PC-9 (cell line): ENCODE measurements at regions not wholly inside any gene's neighbourhood (a gene's known extent, or its start where the extent isn't known, plus 50 kb on each side); places are given as distances from the start of the nearest gene placed in this dataset.

Experiments
- BruUV-seq: library from RNA; stranded (reverse); fragments of 400-500 nt; replicated peaks from 2 replicates; lab custom pipeline; 2021; lab: Mats Ljungman, UMichigan
- CTCF ChIA-PET: fragments of 300-600 bp; sonication (Branson Sonifier 250); formaldehyde crosslinking; loops from one replicate; lab custom pipeline; 2022; ENCODE audit warnings: antibody characterized with exemption; lab: Charles Lee
- POLR2A ChIA-PET: fragments of 300-600 bp; sonication (Branson Sonifier 250); formaldehyde crosslinking; loops from one replicate; lab custom pipeline; 2022; ENCODE audit warnings: antibody characterized with exemption; ENCODE audit not compliant: unreplicated experiment; lab: Charles Lee
- DNase-seq, 2 experiments: peaks; one replicate each; pipeline versions ENCODE4 v3.0.0 to v3.0.0-alpha.2; 2015 to 2022; ENCODE audit warnings: mixed read lengths in 1 of 2
- H2AFZ ChIP-seq: fragments of 200-600 bp; sonication (generic); 2 replicates; pipeline ENCODE4 v1.8.1; 2017; ENCODE audit warnings: antibody characterized with exemption
- H3F3A ChIP-seq: fragments of 200-600 bp; sonication (generic); 2 replicates; pipeline ENCODE4 v1.8.1; 2017; ENCODE audit warnings: antibody characterized with exemption, mild to moderate bottlenecking, low read depth; ENCODE audit not compliant: insufficient read depth
- H3K27ac ChIP-seq: fragments of 200-600 bp; sonication (generic); 2 replicates; pipeline ENCODE4 v1.6.1; 2016; ENCODE audit warnings: mixed run types
- H3K27me3 ChIP-seq: fragments of 200-600 bp; sonication (generic); 2 replicates; pipeline ENCODE4 v1.6.1; 2016; ENCODE audit warnings: low read depth, mixed run types; ENCODE audit not compliant: insufficient read depth
- H3K36me3 ChIP-seq: fragments of 200-600 bp; sonication (generic); 2 replicates; pipeline ENCODE4 v1.6.1; 2016; ENCODE audit warnings: low read depth, mixed run types
- H3K4me1 ChIP-seq: fragments of 200-600 bp; sonication (generic); replicated peaks from 2 replicates; pipeline ENCODE4 v1.6.1; 2016; ENCODE audit warnings: mixed run types; ENCODE audit not compliant: insufficient read depth
- H3K4me2 ChIP-seq: fragments of 200-600 bp; sonication (generic); 2 replicates; pipeline ENCODE4 v1.6.1; 2017; ENCODE audit warnings: mixed run types
- H3K4me3 ChIP-seq: fragments of 200-600 bp; sonication (generic); 2 replicates; pipeline ENCODE4 v1.6.1; 2016; ENCODE audit warnings: mixed run types
- H3K79me2 ChIP-seq: fragments of 200-600 bp; sonication (generic); 2 replicates; pipeline ENCODE4 v1.6.1; 2017; ENCODE audit warnings: low read depth, mixed run types
- H3K9me2 ChIP-seq: fragments of 200-600 bp; sonication (generic); 2 replicates; pipeline ENCODE4 v1.8.1; 2017; ENCODE audit warnings: mild to moderate bottlenecking; ENCODE audit not compliant: insufficient read depth
- H3K9me3 ChIP-seq: fragments of 200-600 bp; sonication (generic); 2 replicates; pipeline ENCODE4 v1.8.1; 2016; ENCODE audit warnings: low read depth; ENCODE audit not compliant: insufficient read depth
- H4K20me1 ChIP-seq: fragments of 200-600 bp; sonication (generic); 2 replicates; pipeline ENCODE4 v1.8.1; 2017; ENCODE audit not compliant: insufficient read depth
- EZH2 ChIP-seq: fragments of 200-600 bp; sonication (generic); IDR thresholded peaks from 2 replicates; pipeline ENCODE4 v1.8.0; 2017; ENCODE audit warnings: antibody characterized with exemption, low read depth
- intact Hi-C: fragments of 100-400 bp; cut with micrococcal nuclease; formaldehyde crosslinking; loops from one replicate; pipeline ENCODE4 v1.10.0; 2022; ENCODE audit not compliant: unreplicated experiment
- TF ChIP-seq, protein P1 (sequence below): fragments of 200-600 bp; sonication (generic); conservative IDR thresholded peaks from 2 replicates; pipeline ENCODE4 v1.6.1; 2017; ENCODE audit warnings: mixed run types, antibody characterized with exemption, mild to moderate bottlenecking, moderate library complexity

DNA sequence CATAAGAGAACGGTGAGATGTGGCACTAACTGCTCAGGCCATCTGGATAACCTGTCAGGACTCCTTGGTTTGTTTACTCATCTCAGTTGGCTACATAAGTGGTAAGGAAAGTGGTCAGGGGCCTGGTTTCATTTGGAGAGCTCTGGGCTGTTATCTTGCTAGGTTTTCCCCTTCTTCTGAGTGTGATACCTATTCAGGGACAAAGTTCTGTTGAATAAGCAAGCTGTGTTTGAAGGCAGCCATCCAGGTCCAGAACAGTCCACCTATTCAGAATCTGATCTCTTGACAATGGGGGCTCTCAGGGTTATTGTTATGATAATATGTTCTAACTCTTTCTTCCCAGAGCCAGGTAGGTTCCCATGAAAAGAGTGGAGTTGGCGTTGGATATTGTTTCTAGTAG is 194.9 kb downstream of the PAH start:
- intact Hi-C loops: no loop called here
- no peaks in the 10 kb centered on the region for H3K4me1 ChIP-seq
- no peaks in the 10 kb centered on the region for H3K9me2 ChIP-seq
- no peak for TF ChIP-seq EZH2
- TF ChIP-seq, protein P1, sequence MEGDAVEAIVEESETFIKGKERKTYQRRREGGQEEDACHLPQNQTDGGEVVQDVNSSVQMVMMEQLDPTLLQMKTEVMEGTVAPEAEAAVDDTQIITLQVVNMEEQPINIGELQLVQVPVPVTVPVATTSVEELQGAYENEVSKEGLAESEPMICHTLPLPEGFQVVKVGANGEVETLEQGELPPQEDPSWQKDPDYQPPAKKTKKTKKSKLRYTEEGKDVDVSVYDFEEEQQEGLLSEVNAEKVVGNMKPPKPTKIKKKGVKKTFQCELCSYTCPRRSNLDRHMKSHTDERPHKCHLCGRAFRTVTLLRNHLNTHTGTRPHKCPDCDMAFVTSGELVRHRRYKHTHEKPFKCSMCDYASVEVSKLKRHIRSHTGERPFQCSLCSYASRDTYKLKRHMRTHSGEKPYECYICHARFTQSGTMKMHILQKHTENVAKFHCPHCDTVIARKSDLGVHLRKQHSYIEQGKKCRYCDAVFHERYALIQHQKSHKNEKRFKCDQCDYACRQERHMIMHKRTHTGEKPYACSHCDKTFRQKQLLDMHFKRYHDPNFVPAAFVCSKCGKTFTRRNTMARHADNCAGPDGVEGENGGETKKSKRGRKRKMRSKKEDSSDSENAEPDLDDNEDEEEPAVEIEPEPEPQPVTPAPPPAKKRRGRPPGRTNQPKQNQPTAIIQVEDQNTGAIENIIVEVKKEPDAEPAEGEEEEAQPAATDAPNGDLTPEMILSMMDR: no peak
- H4K20me1 ChIP-seq: no peaks in the 10 kb centered on the region
- POLR2A ChIA-PET: no interaction called here
- H3K27me3 ChIP-seq: no peaks in the 10 kb centered on the region
- no peak overlapping the region for H3K27ac ChIP-seq
- no peaks in the 10 kb centered on the region for H3F3A ChIP-seq
- DNase-seq: no peak
- CTCF ChIA-PET: no interaction called here
- no TSS peak for BruUV-seq
- no peak overlapping the region for H3K4me2 ChIP-seq
- H3K4me3 ChIP-seq: no peak overlapping the region
- no peaks in the 10 kb centered on the region for H3K36me3 ChIP-seq
- no peak overlapping the region for H2AFZ ChIP-seq
- no peaks in the 10 kb centered on the region for H3K79me2 ChIP-seq
- no peaks in the 10 kb centered on the region for H3K9me3 ChIP-seq

DNA sequence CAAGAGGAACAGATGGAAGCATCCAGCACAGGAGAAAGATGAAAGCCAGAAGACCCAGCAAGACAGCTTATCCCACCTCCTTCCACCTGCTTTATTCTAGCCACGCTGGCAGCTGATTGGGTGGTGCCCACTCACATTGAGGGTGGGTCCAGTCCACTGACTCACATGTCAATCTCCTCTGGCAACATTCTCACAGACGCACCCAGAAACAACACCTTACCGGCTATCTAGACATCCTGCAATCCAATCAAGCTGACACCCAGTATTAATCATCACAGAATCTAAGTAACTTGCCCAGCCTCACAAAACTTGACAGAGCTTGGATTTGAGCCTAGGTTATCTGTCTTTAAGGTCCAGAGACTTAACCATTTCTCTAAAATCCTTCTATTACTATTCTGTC is 208.9 kb downstream of the PAH start:
- ChIA-PET POLR2A (no interaction called here), CTCF (no interaction called here)
- H3K9me2 ChIP-seq: no peaks in the 10 kb centered on the region
- H3K79me2 ChIP-seq: no peaks in the 10 kb centered on the region
- no peak for TF ChIP-seq EZH2
- TF ChIP-seq, protein P1: no peak
- no peak overlapping the region for H3K4me3 ChIP-seq
- no peaks in the 10 kb centered on the region for H3K4me1 ChIP-seq
- H3K4me2 ChIP-seq: no peak overlapping the region
- no peak overlapping the region for H2AFZ ChIP-seq
- no peaks in the 10 kb centered on the region for H3K9me3 ChIP-seq
- H3F3A ChIP-seq: no peaks in the 10 kb centered on the region
- BruUV-seq: no TSS peak
- no peak overlapping the region for H3K27ac ChIP-seq
- no peaks in the 10 kb centered on the region for H4K20me1 ChIP-seq
- peak in 1 of 2 experiments; percentile 31 for DNase-seq
- no peaks in the 10 kb centered on the region for H3K36me3 ChIP-seq
- no peaks in the 10 kb centered on the region for H3K27me3 ChIP-seq
- intact Hi-C loops: no loop called here

DNA sequence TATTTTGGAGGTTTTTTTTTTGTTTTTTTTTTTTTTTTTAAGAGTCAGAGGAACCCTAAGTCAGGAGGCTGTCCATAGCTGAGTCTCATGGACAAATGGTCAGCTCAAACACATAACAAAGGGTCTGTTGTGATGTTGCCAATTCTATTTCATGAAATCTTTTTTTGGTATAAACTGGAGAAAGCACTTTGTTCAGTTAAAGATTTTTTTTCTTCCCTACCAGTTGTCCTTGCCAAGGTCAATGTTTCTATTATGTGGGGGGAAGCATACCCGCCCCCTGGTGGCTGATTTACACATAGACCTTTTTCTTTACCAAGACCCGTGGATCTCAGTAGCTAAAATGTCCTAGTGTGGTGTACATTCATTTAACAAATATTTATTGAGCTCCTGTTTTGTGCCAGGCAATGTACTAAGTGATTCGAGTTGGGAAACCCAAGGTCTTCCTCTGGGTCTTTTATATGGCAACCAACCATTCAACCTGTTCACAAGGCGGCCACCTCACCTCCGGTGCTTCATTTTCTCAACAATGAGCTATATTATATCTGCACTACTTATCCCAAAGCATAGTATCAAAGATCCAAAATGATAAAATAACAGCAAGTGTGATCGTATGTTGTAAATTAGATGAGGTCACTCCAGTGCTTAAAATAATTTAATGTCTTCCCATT is 214.5 kb downstream of the PAH start:
- intact Hi-C loops: loop anchor here (5.0 kb wide), 1 partner anchor 220 kb away; the partner anchor contains the start of gene IGF1
- peak; percentile 39 to 45 for DNase-seq

More for the DNA sequence above, 214.5 kb downstream of the PAH start:
- Histone ChIP-seq H2AFZ (no peak overlapping the region), H3K9me2 (no peaks in the 10 kb centered on the region), H3K9me3 (no peaks in the 10 kb centered on the region), H4K20me1 (no peaks in the 10 kb centered on the region), H3K4me2 (no peak overlapping the region), H3K36me3 (no peaks in the 10 kb centered on the region), H3K27me3 (no peaks in the 10 kb centered on the region), H3K27ac (no peak overlapping the region), H3K4me1 (no peaks in the 10 kb centered on the region), H3K79me2 (no peaks in the 10 kb centered on the region), H3K4me3 (no peak overlapping the region), H3F3A (no peaks in the 10 kb centered on the region)
- CTCF ChIA-PET: no interaction called here
- POLR2A ChIA-PET: interaction anchor here (0.7 kb wide), 1 partner anchor 125 kb away, joined by 8 read pairs; no protein-coding TSS in a partner anchor
- BruUV-seq: no TSS peak
- TF ChIP-seq, protein P1: peak; percentile 85
- no peak for TF ChIP-seq EZH2
